MCF 10A (cell line): ENCODE measurements at regions not wholly inside any gene's neighbourhood (a gene's known extent, or its start where the extent isn't known, plus 50 kb on each side); places are given as distances from the start of the nearest gene placed in this dataset.

Experiments
- BruUV-seq: library from RNA; stranded (reverse); fragments of 400-500 nt; replicated peaks from 2 replicates; lab custom pipeline; 2021; lab: Mats Ljungman, UMichigan
- CTCF ChIA-PET: fragments of 300-600 bp; sonication (Branson Sonifier 250); formaldehyde crosslinking; extraction: SDS; loops from one replicate; lab custom pipeline; 2021; ENCODE audit warnings: antibody characterized with exemption, inconsistent platforms; lab: Yijun Ruan, JAX
- POLR2A ChIA-PET: fragments of 300-600, 350-650 bp; sonication (Branson Sonifier 250); formaldehyde crosslinking; extraction: SDS; loops from one replicate; lab custom pipeline; 2020; ENCODE audit warnings: antibody characterized with exemption, inconsistent platforms; lab: Yijun Ruan, JAX
- DNase-seq: peaks from one replicate; pipeline ENCODE4 v3.0.0-alpha.2; 2018; ENCODE audit not compliant: unreplicated experiment
- H3K27ac Mint-ChIP-seq: one replicate; pipeline ENCODE4 v1.8.0; 2022; ENCODE audit warnings: mild to moderate bottlenecking, low read depth, mixed read lengths; ENCODE audit not compliant: unreplicated experiment
- H3K27me3 Mint-ChIP-seq: one replicate; pipeline ENCODE4 v1.8.0; 2022; ENCODE audit warnings: mixed read lengths; ENCODE audit not compliant: insufficient read depth, unreplicated experiment
- H3K36me3 Mint-ChIP-seq: one replicate; pipeline ENCODE4 v1.8.0; 2022; ENCODE audit warnings: mild to moderate bottlenecking, moderate library complexity, mixed read lengths; ENCODE audit not compliant: insufficient read depth, unreplicated experiment
- H3K4me1 Mint-ChIP-seq: one replicate; pipeline ENCODE4 v1.8.0; 2022; ENCODE audit warnings: mixed read lengths; ENCODE audit not compliant: insufficient read depth, unreplicated experiment
- H3K4me3 Mint-ChIP-seq: one replicate; pipeline ENCODE4 v1.8.0; 2022; ENCODE audit warnings: mild to moderate bottlenecking, moderate library complexity, mixed read lengths; ENCODE audit not compliant: unreplicated experiment
- H3K9me3 Mint-ChIP-seq: one replicate; pipeline ENCODE4 v1.8.0; 2022; ENCODE audit warnings: mixed read lengths; ENCODE audit not compliant: unreplicated experiment
- intact Hi-C: fragments of 100-400 bp; cut with micrococcal nuclease; formaldehyde crosslinking; loops from 2 replicates; pipeline ENCODE4 v1.14.1; 2022
- TF ChIP-seq, protein P1 (sequence below): fragments of 200-600 bp; IDR thresholded peaks from one replicate; pipeline ENCODE4 v1.8.0; 2022; ENCODE audit warnings: antibody characterized with exemption, mild to moderate bottlenecking; ENCODE audit not compliant: unreplicated experiment

DNA sequence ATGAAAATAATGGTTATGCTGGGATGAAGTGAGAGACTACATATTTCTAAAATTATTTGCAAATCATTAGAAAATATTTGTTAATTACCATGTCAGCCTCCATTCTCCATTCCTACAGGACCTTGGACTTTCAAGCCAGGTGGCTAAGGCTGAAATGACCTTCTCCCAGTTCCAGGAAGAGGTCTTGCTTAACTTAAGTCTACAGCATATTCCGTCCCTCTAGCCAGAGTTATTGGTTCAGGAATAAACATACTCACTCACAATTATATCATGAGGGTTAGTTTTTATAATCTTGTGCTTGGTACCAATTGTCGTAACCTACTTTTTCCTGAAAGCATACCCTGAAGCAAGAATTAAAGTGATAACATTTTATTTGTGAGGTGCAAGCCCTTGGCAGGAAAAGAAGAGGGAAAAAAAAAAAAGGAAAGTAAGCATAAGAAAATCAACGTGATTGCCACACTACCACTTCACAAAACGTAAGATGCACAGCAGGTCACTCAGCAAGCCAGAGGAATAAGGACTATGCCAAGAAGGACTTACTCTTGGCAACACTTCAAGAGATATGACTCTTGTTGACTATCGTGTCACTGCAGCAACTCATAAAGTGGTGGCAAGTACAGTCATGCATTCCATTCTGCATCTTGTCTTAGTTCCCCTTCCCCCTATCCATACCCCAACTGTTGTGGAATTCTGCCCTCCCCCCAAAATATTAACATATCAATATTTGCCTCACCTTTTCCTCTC is 479.1 kb downstream of the MBD2 start:
- no TSS peak for BruUV-seq
- CTCF ChIA-PET, result interaction anchor here (0.6 kb wide), 2 partner anchors 300 to 593 kb away, joined by 3 read pairs; no protein-coding TSS in a partner anchor
- Mint-ChIP-seq H3K4me3 (no peak overlapping the region), H3K4me1 (peaks cover 9% of the 10 kb centered on the region), H3K9me3 (no peaks in the 10 kb centered on the region), H3K27me3 (no peaks in the 10 kb centered on the region), H3K36me3 (no peaks in the 10 kb centered on the region), H3K27ac (no peak overlapping the region)
- POLR2A ChIA-PET, result no interaction called here
- peak; percentile 62 for DNase-seq
- intact Hi-C loops, result no loop called here
- TF ChIP-seq, protein P1, sequence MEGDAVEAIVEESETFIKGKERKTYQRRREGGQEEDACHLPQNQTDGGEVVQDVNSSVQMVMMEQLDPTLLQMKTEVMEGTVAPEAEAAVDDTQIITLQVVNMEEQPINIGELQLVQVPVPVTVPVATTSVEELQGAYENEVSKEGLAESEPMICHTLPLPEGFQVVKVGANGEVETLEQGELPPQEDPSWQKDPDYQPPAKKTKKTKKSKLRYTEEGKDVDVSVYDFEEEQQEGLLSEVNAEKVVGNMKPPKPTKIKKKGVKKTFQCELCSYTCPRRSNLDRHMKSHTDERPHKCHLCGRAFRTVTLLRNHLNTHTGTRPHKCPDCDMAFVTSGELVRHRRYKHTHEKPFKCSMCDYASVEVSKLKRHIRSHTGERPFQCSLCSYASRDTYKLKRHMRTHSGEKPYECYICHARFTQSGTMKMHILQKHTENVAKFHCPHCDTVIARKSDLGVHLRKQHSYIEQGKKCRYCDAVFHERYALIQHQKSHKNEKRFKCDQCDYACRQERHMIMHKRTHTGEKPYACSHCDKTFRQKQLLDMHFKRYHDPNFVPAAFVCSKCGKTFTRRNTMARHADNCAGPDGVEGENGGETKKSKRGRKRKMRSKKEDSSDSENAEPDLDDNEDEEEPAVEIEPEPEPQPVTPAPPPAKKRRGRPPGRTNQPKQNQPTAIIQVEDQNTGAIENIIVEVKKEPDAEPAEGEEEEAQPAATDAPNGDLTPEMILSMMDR, result no peak

DNA sequence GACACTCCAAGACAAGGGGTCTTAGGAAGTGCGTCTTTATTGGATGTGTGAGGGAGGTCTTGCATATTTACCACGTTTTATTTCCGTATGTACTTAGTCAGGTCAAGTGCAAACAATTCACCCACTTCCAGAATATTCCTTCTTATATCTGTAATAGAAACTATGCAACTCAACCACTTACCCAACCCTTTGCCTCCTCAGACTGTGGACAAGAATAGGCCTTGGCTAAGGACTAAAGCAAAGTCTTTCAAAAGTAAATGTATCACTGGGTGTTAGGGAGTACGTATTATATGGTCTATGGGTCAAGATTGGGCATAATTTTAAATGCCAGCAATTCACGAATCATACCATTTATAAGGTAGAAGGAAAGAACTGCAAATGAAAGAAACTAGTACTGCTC is 484.8 kb downstream of the MBD2 start:
- intact Hi-C loops, result no loop called here
- H3K4me1 Mint-ChIP-seq, result no peaks in the 10 kb centered on the region
- no peaks in the 10 kb centered on the region for H3K36me3 Mint-ChIP-seq
- no peak for DNase-seq
- no peaks in the 10 kb centered on the region for H3K27me3 Mint-ChIP-seq
- no TSS peak for BruUV-seq
- ChIA-PET CTCF (no interaction called here), POLR2A (no interaction called here)
- TF ChIP-seq, protein P1, result no peak
- H3K9me3 Mint-ChIP-seq, result no peaks in the 10 kb centered on the region
- H3K27ac Mint-ChIP-seq, result no peak overlapping the region
- H3K4me3 Mint-ChIP-seq, result no peak overlapping the region

DNA sequence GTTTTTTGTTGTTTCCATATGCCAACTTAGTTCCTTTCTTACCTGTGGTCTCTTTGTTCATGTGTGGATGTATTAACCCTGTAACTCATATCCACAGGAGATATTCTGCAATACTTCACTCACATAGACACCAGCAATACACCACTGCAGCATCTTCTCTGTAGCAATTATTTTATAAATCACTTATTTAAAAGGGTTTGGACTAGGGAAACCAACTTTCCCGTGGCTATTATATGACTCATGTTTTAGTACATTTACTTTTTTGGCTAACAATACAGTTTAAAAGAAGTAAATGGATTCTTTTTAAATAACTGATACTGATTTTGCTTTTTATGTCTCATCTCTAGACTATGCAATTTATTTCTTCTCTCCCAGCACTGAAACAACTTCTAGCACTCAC is 488.9 kb downstream of the MBD2 start:
- Mint-ChIP-seq H3K9me3 (peaks cover 6% of the 10 kb centered on the region), H3K36me3 (no peaks in the 10 kb centered on the region), H3K27me3 (no peaks in the 10 kb centered on the region), H3K4me1 (no peaks in the 10 kb centered on the region), H3K27ac (no peak overlapping the region), H3K4me3 (no peak overlapping the region)
- TF ChIP-seq, protein P1, result no peak
- CTCF ChIA-PET, result no interaction called here
- no TSS peak for BruUV-seq
- DNase-seq, result no peak
- intact Hi-C loops, result no loop called here
- POLR2A ChIA-PET, result no interaction called here

DNA sequence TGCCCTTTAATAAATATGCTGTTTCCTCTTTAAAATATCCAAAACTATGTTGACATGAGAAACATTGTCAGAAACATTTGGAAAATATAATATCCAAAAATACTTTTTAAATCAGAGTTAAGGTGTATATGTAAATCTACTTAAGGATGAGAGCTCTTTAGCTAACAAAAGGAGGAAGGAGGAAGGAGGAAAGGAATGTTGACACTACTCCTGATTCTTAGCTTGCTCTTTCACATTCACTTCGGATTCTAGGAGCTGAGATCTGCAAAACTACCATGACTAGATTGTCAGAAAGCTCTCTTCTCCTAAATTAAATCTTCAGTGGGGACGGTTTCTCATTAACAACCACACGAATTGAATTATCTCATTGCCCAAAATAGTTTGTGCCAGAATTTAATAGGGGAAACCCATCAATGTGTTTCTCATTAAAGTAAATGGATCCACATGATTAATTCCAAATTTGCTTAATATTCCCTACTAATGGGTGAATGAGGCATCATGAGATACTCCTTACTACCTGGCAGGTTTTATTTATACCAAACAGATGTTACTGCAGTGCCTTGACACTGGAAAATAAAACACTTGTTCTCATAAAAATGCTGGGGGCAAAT is 509.1 kb downstream of the MBD2 start:
- Mint-ChIP-seq H3K36me3 (no peaks in the 10 kb centered on the region), H3K4me1 (no peaks in the 10 kb centered on the region), H3K27me3 (peaks cover 34% of the 10 kb centered on the region), H3K9me3 (no peaks in the 10 kb centered on the region), H3K27ac (no peak overlapping the region), H3K4me3 (no peak overlapping the region)
- TF ChIP-seq, protein P1, result no peak
- no peak for DNase-seq
- POLR2A ChIA-PET, result interaction anchor here (0.7 kb wide), 1 partner anchor 9 kb away, joined by 3 read pairs; no protein-coding TSS in a partner anchor
- intact Hi-C loops, result no loop called here
- no TSS peak for BruUV-seq
- CTCF ChIA-PET, result no interaction called here
